ENCODE measurements at regions not wholly inside any gene's neighbourhood (a gene's known extent, or its start where the extent isn't known, plus 50 kb on each side); places are given as distances from the start of the nearest gene placed in this dataset.
"Not testable (repeated sequence)": the region's sequence is repeated elsewhere in the genome, so short reads cannot be mapped to it uniquely, and the experiment has no call there.

GRCh38 chr10:45118929-45119328 lies 118.2 kb downstream of the ZNF22 start:
- DNase-seq, result no peak

- DNase-seq, result not testable (repeated sequence)
These were observed 121.6 kb downstream of the ZNF22 start for GRCh38 chr10:45122180-45122860.

GRCh38 chr10:45135443-45136198 lies 134.9 kb downstream of the ZNF22 start:
- no peak for DNase-seq

- no peak for DNase-seq
These were observed 135.5 kb downstream of the ZNF22 start for GRCh38 chr10:45136256-45136655.

- DNase-seq, result no peak
These were observed 143.8 kb downstream of the ZNF22 start for GRCh38 chr10:45144326-45145070.

- not testable (repeated sequence) for DNase-seq
These were observed 144.4 kb downstream of the ZNF22 start for GRCh38 chr10:45145143-45145542.

GRCh38 chr10:45147000-45147399 lies 146.3 kb downstream of the ZNF22 start:
- DNase-seq, result no peak

GRCh38 chr10:45150997-45151396 lies 150.3 kb downstream of the ZNF22 start:
- DNase-seq, result no peak

GRCh38 chr10:45151467-45152214 lies 150.9 kb downstream of the ZNF22 start:
- no peak for DNase-seq

GRCh38 chr10:45152726-45153125 lies 152.0 kb downstream of the ZNF22 start:
- no peak for DNase-seq

GRCh38 chr10:45154502-45154901 lies 153.8 kb downstream of the ZNF22 start:
- DNase-seq, result no peak

- DNase-seq, result no peak
These were observed 155.1 kb downstream of the ZNF22 start for GRCh38 chr10:45155784-45156183.

GRCh38 chr10:45160271-45160670 lies 155.1 kb downstream of the OR13A1 start:
- DNase-seq, result no peak

GRCh38 chr10:45163315-45163975 lies 152.0 kb downstream of the OR13A1 start:
- DNase-seq, result no peak

- DNase-seq, result not testable (repeated sequence)
These were observed 139.8 kb downstream of the OR13A1 start for GRCh38 chr10:45175520-45176118.

- no peak for DNase-seq
These were observed 135.7 kb downstream of the OR13A1 start for GRCh38 chr10:45179691-45180090.

GRCh38 chr10:45180507-45180906 lies 134.9 kb downstream of the OR13A1 start:
- DNase-seq, result no peak

GRCh38 chr10:45180946-45181875 lies 134.2 kb downstream of the OR13A1 start:
- DNase-seq, result no peak

GRCh38 chr10:45183174-45183573 lies 132.2 kb downstream of the OR13A1 start:
- DNase-seq, result no peak

GRCh38 chr10:45197816-45198485 lies 117.5 kb downstream of the OR13A1 start:
- DNase-seq, result no peak

Measured in occipital lobe (tissue), 1 donor.